ENCODE measurements at regions not wholly inside any gene's neighbourhood (a gene's known extent, or its start where the extent isn't known, plus 50 kb on each side); places are given as distances from the start of the nearest gene placed in this dataset.

DNA sequence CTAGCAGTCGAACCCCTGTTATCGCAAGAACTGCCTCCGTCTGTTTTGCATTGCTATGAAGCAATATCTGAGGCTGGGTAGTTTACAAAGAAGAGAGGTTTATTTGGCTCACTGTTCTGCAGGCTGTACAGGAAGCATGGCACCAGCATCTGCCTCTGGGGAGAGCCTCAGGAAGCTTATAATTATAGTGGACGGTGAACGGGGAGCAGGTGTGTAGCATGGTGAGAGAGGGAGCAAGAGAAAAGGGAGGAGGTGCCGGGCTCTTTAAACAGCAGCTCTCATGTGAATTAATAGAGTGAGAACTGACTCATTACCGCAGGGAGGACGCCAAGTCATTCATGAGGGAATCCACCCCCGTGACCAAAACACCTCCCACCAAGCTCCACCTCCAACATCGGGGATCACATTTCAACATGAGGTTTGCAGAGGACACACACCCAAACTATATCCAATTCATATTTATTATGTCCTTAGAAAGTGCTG is 172.6 kb upstream of the KCNG1 start:
- no peak overlapping the region for H3K9ac ChIP-seq (replicated peaks; ENCODE audit: extremely low read depth, insufficient read depth, low read length)
- CTCF ChIA-PET, result interaction anchor here (1.2 kb wide), 1 partner anchor 16 kb away, joined by 3 read pairs; no protein-coding TSS in a partner anchor
- POLR2A ChIA-PET, result no interaction called here
- peaks cover 0 to 5% of the 10 kb centered on the region in 2 experiments for H3K27me3 ChIP-seq (ENCODE audit: control insufficient read depth in 2 of 2, insufficient read depth in 2 of 2, low read length in 2 of 2)
- no peaks in the 10 kb centered on the region for H3K36me3 ChIP-seq (ENCODE audit: control insufficient read depth in 2 of 2, extremely low read depth in 1 of 2, insufficient read depth in 2 of 2, low read length in 2 of 2)
- H2AFZ ChIP-seq (ENCODE audit: low read depth, low read length), result no peak overlapping the region
- no peak overlapping the region for H3K4me3 ChIP-seq (replicated peaks in 1 of 3; ENCODE audit: insufficient read depth in 1 of 3, low read depth in 1 of 3, low read length in 3 of 3)
- no peaks in the 10 kb centered on the region for H3K79me2 ChIP-seq (ENCODE audit: control insufficient read depth, insufficient read depth, low read length)
- peaks cover 12% of the 10 kb centered on the region for H3K4me1 ChIP-seq (ENCODE audit: control insufficient read depth, extremely low read depth, insufficient read depth, low read length)
- dilution Hi-C loops (cut with MboI; ENCODE audit: extremely low pct_ligation_motif_present, low sequenced_read_pairs), result no loop called here
- FAIRE-seq (no peak), DNase-seq (ENCODE audit: low read depth, low spot score) (no peak)
- no peaks in the 10 kb centered on the region for H4K20me1 ChIP-seq (replicated peaks; ENCODE audit: control insufficient read depth, extremely low read depth, insufficient read depth, low read length)
- intact Hi-C loops (cut with micrococcal nuclease), result no loop called here
- no TSS peak for BruUV-seq (replicated peaks)
- no peaks in the 10 kb centered on the region for H3K9me1 ChIP-seq (replicated peaks; ENCODE audit: control insufficient read depth, extremely low read depth, insufficient read depth, low read length)
- no peak overlapping the region for H3K27ac ChIP-seq (ENCODE audit: insufficient read depth, low read depth, low read length)
- no peaks in the 10 kb centered on the region for H3K9me3 ChIP-seq (replicated peaks; ENCODE audit: control insufficient read depth, insufficient read depth, low read length)
- H3K4me2 ChIP-seq (ENCODE audit: insufficient read depth, low read length), result no peak overlapping the region
- TF ChIP-seq JUN (IDR thresholded peaks at IDR 0.05; ENCODE audit: borderline replicate concordance, insufficient read depth, insufficient read length, low read depth) (no peak), POLR2AphosphoS5 (IDR thresholded peaks at IDR 0.05; ENCODE audit: insufficient read depth, low read depth, low read length) (no peak), FOS (IDR thresholded peaks at IDR 0.05; ENCODE audit: borderline replicate concordance, insufficient read depth, low read length) (no peak), EZH2 (IDR thresholded peaks at IDR 0.05; ENCODE audit: borderline replicate concordance, low read depth, low read length, severe bottlenecking) (no peak), POLR2A (IDR thresholded peaks at IDR 0.05; ENCODE audit: low read depth, low read length) (no peak), GATA2 (IDR thresholded peaks at IDR 0.05; ENCODE audit: insufficient read depth, insufficient read length, low read depth, low read length) (no peak), MYC (IDR thresholded peaks at IDR 0.05; ENCODE audit: low read depth, low read length) (no peak)
- TF ChIP-seq, protein P1, sequence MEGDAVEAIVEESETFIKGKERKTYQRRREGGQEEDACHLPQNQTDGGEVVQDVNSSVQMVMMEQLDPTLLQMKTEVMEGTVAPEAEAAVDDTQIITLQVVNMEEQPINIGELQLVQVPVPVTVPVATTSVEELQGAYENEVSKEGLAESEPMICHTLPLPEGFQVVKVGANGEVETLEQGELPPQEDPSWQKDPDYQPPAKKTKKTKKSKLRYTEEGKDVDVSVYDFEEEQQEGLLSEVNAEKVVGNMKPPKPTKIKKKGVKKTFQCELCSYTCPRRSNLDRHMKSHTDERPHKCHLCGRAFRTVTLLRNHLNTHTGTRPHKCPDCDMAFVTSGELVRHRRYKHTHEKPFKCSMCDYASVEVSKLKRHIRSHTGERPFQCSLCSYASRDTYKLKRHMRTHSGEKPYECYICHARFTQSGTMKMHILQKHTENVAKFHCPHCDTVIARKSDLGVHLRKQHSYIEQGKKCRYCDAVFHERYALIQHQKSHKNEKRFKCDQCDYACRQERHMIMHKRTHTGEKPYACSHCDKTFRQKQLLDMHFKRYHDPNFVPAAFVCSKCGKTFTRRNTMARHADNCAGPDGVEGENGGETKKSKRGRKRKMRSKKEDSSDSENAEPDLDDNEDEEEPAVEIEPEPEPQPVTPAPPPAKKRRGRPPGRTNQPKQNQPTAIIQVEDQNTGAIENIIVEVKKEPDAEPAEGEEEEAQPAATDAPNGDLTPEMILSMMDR (IDR thresholded peaks at IDR 0.05; ENCODE audit: extremely low read depth in 1 of 2, insufficient read depth in 1 of 2, low read depth in 1 of 2, low read length in 2 of 2), result no peak
- TF ChIP-seq, protein P2, sequence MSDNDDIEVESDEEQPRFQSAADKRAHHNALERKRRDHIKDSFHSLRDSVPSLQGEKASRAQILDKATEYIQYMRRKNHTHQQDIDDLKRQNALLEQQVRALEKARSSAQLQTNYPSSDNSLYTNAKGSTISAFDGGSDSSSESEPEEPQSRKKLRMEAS (IDR thresholded peaks at IDR 0.05; ENCODE audit: insufficient read depth, insufficient read length), result no peak
